ENCODE measurements at regions not wholly inside any gene's neighbourhood (a gene's known extent, or its start where the extent isn't known, plus 50 kb on each side); places are given as distances from the start of the nearest gene placed in this dataset.

GRCh38 chr9:29861803-29862202, 2288.5 kb upstream of the C9orf72 start:
- TF ChIP-seq POLR2A (IDR thresholded peaks at IDR 0.05) (no peak), CTCF (IDR thresholded peaks at IDR 0.05) (no peak)

Data from right lobe of liver (tissue), 4 donors.